Stimulated activated CD4-positive, alpha-beta T cell treated with anti-CD3 and anti-CD28 coated beads, Interleukin-12 subunit alpha, Interleukin-12 subunit beta, amount 100 ng/mL, for 4 hours (primary cell): ENCODE measurements at regions not wholly inside any gene's neighbourhood (a gene's known extent, or its start where the extent isn't known, plus 50 kb on each side); places are given as distances from the start of the nearest gene placed in this dataset.

Source experiments
- DNase-seq: peaks from one replicate; pipeline ENCODE4 v3.0.0-alpha.2; 2020

DNA sequence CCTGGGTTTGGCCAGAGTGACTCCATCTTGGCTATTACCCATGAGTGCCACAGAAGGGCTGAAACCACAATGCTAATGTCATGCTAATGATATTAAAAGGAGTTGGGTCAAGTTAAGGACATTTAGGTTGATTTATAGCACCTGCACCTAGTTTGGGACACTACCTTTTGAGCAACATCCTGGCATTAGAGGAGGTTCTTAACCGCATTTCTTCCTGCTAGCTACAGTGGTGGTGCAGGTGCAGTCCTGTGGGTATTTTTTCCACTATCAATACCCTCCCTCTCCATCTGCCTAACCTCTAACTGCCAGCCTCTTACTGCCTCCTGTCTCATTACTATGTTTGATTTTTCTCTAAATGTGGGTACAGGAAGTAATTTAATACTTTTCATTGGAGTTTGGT is 1276.1 kb downstream of the FSTL5 start:
- DNase-seq = no peak

- DNase-seq = no peak
Measured at GRCh38 chr4:160894128-160894527, 1269.7 kb downstream of the FSTL5 start.

DNA sequence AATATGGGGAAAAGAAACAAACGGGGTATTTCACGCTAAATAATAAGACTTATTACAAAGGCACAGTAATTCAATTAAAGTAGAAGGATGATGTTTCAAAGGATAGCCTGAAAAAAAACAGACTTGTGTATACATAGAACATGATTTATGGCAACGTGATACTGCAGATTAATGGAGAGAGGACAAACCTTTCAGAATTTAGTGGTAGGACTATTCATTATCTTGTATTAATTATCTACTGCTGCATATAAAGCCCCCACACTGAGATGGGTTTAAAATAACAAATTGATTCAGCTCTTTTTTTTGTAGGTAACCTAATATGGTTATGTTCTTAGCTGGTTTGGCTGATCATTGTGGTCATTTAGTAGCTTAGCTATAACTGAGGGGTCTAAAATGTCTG is 1269.0 kb downstream of the FSTL5 start:
- DNase-seq = no peak

- DNase-seq = no peak
Measured at GRCh38 chr4:160927311-160927710, 1236.5 kb downstream of the FSTL5 start.

DNA sequence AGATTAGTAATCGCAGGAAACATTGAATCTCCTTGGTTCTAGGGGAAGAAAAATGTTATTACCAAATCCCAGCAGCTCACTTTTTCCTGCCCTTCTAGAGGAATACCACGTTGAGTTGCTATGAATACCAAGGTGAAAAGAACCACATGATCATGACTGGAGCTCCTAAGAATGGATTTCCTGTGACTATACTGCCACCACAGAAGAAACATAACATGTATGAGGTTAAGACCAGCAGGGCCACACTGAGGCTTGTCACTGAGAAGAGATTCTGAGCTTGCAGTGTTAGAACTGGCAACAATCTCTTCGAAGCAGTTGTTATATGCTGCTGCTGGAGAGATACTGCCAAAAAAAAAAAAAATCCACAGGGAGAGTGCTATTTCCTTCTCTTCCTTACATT is 1235.3 kb downstream of the FSTL5 start:
- DNase-seq = no peak

DNA sequence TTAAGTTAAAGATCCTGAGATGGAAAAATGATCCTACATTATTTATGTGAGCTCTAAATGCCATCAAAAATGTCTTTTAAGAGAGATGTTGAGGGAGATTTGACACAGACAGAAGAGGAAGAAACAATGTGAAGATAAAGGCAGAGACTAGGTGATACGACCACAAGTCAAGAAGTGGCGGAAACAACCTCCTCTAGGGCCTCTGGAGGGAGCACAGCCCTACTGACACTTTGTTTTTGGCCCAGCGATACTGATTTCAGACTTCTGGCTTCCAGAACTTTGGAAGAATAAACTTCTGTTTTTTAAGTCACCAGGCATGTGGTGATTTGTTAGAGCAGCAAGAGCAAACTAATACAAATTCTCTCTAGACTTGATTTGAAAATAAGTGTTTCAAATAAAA is 1216.1 kb downstream of the FSTL5 start:
- DNase-seq = no peak

DNA sequence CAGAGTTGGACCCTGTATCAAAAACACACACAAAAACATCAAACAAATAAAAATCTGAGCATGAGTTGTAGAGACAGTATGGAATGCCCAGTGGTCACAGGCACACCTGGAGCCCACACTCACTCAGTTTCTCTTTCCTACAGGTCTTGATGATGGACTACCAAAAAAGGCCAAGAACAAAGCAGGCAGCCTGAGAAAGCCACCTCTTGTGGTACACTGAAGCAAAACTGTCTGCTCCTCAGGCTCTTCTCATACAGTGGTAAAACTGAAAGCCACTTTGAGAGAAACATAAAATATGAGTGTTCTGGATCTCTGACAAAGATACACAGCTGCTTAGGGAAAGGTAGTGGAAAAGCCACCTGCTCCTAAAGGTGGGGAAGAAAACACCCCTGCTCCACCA is 1206.9 kb downstream of the FSTL5 start:
- no peak for DNase-seq

DNA sequence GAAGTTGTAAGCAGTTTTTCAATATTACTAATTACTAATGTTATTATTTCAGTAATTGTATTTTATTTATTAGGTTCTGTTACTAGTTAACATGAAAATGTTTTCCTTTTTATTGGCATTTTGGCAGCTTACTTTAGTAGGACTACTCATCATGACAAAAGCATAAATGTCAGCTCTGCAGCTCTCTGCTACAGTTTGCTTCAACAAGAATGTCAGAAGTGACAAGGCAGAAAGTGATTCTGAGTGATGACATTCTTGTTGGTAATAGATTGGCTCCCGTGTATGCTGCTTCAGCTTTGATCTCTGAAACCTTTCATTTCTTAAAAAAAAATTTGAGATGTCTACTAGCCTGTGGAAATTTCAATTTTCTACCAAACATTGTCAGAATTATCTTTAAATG is 1193.9 kb downstream of the FSTL5 start:
- DNase-seq = no peak

DNA sequence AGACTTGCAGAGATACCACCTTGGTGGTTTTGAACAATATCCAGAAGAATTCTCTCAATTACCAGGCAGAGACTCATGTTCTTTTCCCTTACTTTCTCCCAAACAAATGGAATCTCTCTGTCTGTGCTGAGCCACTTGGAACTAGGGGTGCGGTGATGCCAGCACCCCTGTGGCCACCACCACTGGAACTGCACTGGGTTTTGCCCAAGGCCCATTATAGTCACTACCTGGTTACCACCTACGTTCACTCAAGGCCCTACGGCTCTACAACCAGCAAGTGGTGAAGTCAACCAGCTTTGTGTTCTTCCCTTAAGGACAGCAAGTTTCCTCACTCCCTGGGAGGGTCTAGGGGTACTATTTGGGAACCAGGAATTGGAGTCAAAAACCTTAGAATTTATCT is 1183.7 kb downstream of the FSTL5 start:
- no peak for DNase-seq

- no peak for DNase-seq
Measured at GRCh38 chr4:160981083-160981482, 1182.7 kb downstream of the FSTL5 start.

- DNase-seq = no peak
Measured at GRCh38 chr4:160983035-160983434, 1180.8 kb downstream of the FSTL5 start.

GRCh38 chr4:161002386-161002785 is 1161.4 kb downstream of the FSTL5 start:
- no peak for DNase-seq

GRCh38 chr4:161003418-161004057 is 1160.3 kb downstream of the FSTL5 start:
- no peak for DNase-seq

DNA sequence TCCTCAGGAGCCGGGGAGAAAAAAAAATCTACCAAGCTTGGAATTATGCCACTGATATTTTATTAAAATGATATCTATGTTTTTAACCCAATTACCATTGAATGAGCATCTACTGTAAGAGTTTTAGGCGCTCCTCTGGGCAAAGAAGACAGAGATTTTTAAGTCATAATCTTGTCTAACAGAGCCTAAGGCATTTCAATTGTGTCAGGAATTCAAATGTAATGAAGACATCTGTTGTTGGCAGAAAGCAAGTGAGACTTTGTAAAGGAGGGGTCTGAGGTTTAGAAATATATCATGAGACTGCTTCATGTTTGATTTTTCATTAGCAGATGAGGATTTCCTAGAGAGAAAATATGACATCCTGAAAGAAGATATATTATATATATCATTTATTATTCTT is 1158.1 kb downstream of the FSTL5 start:
- DNase-seq = no peak

DNA sequence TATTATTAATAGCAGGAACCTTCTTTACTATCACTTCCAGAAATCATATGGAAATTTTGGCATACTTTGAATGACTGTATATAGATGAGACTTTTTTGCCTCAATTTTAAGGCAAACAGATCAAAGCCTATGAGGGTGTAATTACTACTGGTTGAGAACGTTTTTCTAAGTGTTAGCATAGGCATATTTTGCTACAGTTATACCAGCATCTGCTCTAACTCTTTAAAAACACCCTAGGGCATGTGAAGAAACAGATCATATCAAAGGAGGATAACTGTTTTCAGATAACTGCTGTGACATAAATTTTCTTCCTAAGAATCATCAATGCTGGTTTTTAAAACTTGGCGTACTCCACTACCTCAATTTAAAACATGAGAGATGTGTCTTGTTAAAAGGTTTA is 1155.3 kb downstream of the FSTL5 start:
- DNase-seq = no peak

GRCh38 chr4:161010227-161010626 is 1153.6 kb downstream of the FSTL5 start:
- DNase-seq = no peak
